ENCODE measurements at regions not wholly inside any gene's neighbourhood (a gene's known extent, or its start where the extent isn't known, plus 50 kb on each side); places are given as distances from the start of the nearest gene placed in this dataset.
A peak's percentile ranks its signal among the peaks of the same experiment; 100 is the strongest.

- peaks cover 6% of the 10 kb centered on the region for H3K4me1 ChIP-seq (ENCODE audit: insufficient read depth, low read length)
- no peak overlapping the region for H4K5ac ChIP-seq (ENCODE audit: insufficient read length, low read depth, low read length)
- no peaks in the 10 kb centered on the region for H3K27me3 ChIP-seq (ENCODE audit: insufficient read depth, low read length)
- Mint-ChIP-seq H3K4me1 (peaks cover 37 to 43% of the 10 kb centered on the region in 2 experiments), H3K36me3 (ENCODE audit: insufficient read depth in 1 of 3, low read depth in 3 of 3) (peaks cover 0 to 4% (median 0%) of the 10 kb centered on the region in 3 experiments; a peak in 2 of 7 replicates), H3K4me3 (no peak overlapping the region), H3K27ac (no peak overlapping the region), H3K9me3 (peaks cover 0 to 3% of the 10 kb centered on the region in 2 experiments; a peak in 4 of 5 replicates), H3K27me3 (ENCODE audit: low read depth) (peaks cover 2% of the 10 kb centered on the region)
- H3K27ac ChIP-seq (ENCODE audit: insufficient read length, low read depth, low read length) = no peak overlapping the region
- peak overlapping the region; percentile 46 for H3K4me2 ChIP-seq (ENCODE audit: insufficient read depth, insufficient read length, low read length)
- no peak overlapping the region for H4K91ac ChIP-seq (ENCODE audit: insufficient read length, low read depth, low read length)
- no peak overlapping the region for H3T11ph ChIP-seq (ENCODE audit: low read length)
- no peak overlapping the region for H2AK5ac ChIP-seq (ENCODE audit: insufficient read length, low read length)
- peaks cover 2% of the 10 kb centered on the region for H3K23me2 ChIP-seq (ENCODE audit: insufficient read length, low read depth, low read length, poor library complexity, severe bottlenecking)
- TF ChIP-seq, protein P1, sequence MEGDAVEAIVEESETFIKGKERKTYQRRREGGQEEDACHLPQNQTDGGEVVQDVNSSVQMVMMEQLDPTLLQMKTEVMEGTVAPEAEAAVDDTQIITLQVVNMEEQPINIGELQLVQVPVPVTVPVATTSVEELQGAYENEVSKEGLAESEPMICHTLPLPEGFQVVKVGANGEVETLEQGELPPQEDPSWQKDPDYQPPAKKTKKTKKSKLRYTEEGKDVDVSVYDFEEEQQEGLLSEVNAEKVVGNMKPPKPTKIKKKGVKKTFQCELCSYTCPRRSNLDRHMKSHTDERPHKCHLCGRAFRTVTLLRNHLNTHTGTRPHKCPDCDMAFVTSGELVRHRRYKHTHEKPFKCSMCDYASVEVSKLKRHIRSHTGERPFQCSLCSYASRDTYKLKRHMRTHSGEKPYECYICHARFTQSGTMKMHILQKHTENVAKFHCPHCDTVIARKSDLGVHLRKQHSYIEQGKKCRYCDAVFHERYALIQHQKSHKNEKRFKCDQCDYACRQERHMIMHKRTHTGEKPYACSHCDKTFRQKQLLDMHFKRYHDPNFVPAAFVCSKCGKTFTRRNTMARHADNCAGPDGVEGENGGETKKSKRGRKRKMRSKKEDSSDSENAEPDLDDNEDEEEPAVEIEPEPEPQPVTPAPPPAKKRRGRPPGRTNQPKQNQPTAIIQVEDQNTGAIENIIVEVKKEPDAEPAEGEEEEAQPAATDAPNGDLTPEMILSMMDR (conservative IDR thresholded peaks at IDR 0.05) = no peak
- H2BK15ac ChIP-seq (ENCODE audit: low read depth, low read length) = no peak overlapping the region
- H4K8ac ChIP-seq (replicated peaks; ENCODE audit: insufficient read length, low read depth, low read length) = no peak overlapping the region
- H3K18ac ChIP-seq (ENCODE audit: insufficient read length, low read depth, low read length) = no peak overlapping the region
- no peak overlapping the region for H3K23ac ChIP-seq (ENCODE audit: insufficient read length, low read depth, low read length)
- no peak overlapping the region for H3K14ac ChIP-seq (ENCODE audit: insufficient read depth, low read length)
- no peak overlapping the region for H2AFZ ChIP-seq (ENCODE audit: low read length)
- no peak overlapping the region for H2BK120ac ChIP-seq (ENCODE audit: low read depth, low read length, poor library complexity, severe bottlenecking)
- no peak overlapping the region for H3K4ac ChIP-seq (ENCODE audit: low read depth, low read length)
- H2BK5ac ChIP-seq (ENCODE audit: insufficient read length, low read length) = no peak overlapping the region
- H3K9me3 ChIP-seq (ENCODE audit: control insufficient read depth, low read depth, low read length) = no peaks in the 10 kb centered on the region
- no peak overlapping the region for H2BK20ac ChIP-seq (ENCODE audit: low read depth, low read length, poor library complexity, severe bottlenecking)
- H3K79me1 ChIP-seq (ENCODE audit: insufficient read depth, low read depth, low read length, poor library complexity, severe bottlenecking) = no peaks in the 10 kb centered on the region
- WGBS (ENCODE audit: extremely low coverage, insufficient read length, low lambda C conversion rate) = no CpG with 5 or more reads among the region's 6 CpGs
- no peaks in the 10 kb centered on the region for H4K20me1 ChIP-seq (ENCODE audit: control insufficient read depth, insufficient read depth, insufficient read length)
- H2BK12ac ChIP-seq (ENCODE audit: insufficient read length, low read depth, low read length) = no peak overlapping the region
- no peak for DNase-seq
- H3K79me2 ChIP-seq (ENCODE audit: insufficient read depth, low read length) = no peaks in the 10 kb centered on the region
- no peak overlapping the region for H3K9ac ChIP-seq (ENCODE audit: extremely low read depth, insufficient read length, low read length)
- no peak overlapping the region for H3K56ac ChIP-seq (ENCODE audit: insufficient read length, low read depth, low read length)
Measured at GRCh38 chr2:7704296-7704865, 787.2 kb downstream of the RNF144A start.

Data from H9 (cell line).